Fibroblast of lung (primary cell): ENCODE measurements at regions not wholly inside any gene's neighbourhood (a gene's known extent, or its start where the extent isn't known, plus 50 kb on each side); places are given as distances from the start of the nearest gene placed in this dataset.

Experiments used
- EZH2 ChIP-seq: IDR thresholded peaks from 2 replicates; pipeline ENCODE4 v1.5.1; 2012; ENCODE audit warnings: low read length, control low read depth, mild to moderate bottlenecking; ENCODE audit errors: missing control alignments
- TF ChIP-seq, protein P1 (sequence below), 2 donors: IDR thresholded peaks in 1 of 2; conservative IDR thresholded peaks in 1 of 2; 1 replicate in 1 of 2; 2 replicates in 1 of 2; pipeline ENCODE4 v1.5.1; 2011 to 2012; ENCODE audit warnings: low read length in 2 of 2, control low read depth in 1 of 2, inconsistent platforms in 1 of 2, low read depth in 1 of 2, mild to moderate bottlenecking in 1 of 2

DNA sequence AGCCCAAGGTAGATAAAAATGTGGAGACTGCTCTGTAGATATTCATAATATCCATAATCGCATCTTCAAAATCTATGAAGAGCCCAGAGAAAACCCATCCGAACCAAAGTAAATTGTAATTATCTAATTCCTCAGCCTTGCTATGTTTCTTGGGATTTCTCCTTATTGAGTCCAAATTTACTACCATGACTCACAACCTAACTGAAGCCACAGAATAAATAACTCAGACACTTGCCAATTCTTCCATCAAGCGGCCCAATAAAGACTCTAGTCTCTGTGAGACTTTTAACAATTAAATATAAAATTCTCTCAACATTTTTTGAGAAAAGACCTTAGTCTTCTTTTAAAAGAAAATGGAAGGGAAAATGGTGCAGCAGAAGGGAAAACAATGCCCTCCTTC lies 409.8 kb downstream of the DAD1 start:
- TF ChIP-seq, protein P1, sequence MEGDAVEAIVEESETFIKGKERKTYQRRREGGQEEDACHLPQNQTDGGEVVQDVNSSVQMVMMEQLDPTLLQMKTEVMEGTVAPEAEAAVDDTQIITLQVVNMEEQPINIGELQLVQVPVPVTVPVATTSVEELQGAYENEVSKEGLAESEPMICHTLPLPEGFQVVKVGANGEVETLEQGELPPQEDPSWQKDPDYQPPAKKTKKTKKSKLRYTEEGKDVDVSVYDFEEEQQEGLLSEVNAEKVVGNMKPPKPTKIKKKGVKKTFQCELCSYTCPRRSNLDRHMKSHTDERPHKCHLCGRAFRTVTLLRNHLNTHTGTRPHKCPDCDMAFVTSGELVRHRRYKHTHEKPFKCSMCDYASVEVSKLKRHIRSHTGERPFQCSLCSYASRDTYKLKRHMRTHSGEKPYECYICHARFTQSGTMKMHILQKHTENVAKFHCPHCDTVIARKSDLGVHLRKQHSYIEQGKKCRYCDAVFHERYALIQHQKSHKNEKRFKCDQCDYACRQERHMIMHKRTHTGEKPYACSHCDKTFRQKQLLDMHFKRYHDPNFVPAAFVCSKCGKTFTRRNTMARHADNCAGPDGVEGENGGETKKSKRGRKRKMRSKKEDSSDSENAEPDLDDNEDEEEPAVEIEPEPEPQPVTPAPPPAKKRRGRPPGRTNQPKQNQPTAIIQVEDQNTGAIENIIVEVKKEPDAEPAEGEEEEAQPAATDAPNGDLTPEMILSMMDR (conservative IDR thresholded peaks at IDR 0.05 in 1 of 2, IDR thresholded peaks at IDR 0.05 in 1 of 2; ENCODE audit: low read depth in 1 of 2, low read length in 2 of 2), result no peak
- no peak for TF ChIP-seq EZH2
